ENCODE measurements at regions not wholly inside any gene's neighbourhood (a gene's known extent, or its start where the extent isn't known, plus 50 kb on each side); places are given as distances from the start of the nearest gene placed in this dataset.
A peak's percentile ranks its signal among the peaks of the same experiment; 100 is the strongest.

- DNase-seq (ENCODE audit: low spot score), result peak; percentile 6
Measured at GRCh38 chr14:104428333-104428851, 151.2 kb upstream of the C14orf180 start.

DNA sequence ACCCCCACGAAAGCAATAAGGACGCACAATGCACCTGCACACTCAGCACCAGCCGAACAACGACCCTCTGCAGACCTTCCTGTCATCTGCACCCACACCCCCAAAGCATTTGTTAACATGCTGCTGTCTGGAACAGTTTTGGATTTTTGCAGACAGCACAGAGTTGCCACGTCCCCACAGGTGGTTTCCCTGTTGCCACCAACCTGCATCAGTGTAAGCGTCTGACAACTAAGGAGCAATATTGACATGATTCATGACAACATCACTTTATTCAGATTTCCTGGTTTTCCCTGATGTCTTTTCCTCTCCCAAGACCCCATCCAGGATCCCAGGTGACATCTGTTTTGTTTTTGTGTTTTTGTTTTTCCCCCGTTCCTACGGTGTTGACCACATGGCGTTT lies 150.7 kb upstream of the C14orf180 start:
- ATAC-seq (ENCODE audit: low FRiP score) (no peak), DNase-seq (ENCODE audit: low spot score) (no peak)
- TF ChIP-seq, protein P1, sequence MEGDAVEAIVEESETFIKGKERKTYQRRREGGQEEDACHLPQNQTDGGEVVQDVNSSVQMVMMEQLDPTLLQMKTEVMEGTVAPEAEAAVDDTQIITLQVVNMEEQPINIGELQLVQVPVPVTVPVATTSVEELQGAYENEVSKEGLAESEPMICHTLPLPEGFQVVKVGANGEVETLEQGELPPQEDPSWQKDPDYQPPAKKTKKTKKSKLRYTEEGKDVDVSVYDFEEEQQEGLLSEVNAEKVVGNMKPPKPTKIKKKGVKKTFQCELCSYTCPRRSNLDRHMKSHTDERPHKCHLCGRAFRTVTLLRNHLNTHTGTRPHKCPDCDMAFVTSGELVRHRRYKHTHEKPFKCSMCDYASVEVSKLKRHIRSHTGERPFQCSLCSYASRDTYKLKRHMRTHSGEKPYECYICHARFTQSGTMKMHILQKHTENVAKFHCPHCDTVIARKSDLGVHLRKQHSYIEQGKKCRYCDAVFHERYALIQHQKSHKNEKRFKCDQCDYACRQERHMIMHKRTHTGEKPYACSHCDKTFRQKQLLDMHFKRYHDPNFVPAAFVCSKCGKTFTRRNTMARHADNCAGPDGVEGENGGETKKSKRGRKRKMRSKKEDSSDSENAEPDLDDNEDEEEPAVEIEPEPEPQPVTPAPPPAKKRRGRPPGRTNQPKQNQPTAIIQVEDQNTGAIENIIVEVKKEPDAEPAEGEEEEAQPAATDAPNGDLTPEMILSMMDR (IDR thresholded peaks at IDR 0.05), result no peak

More at GRCh38 chr14:104428333-104428851, 151.2 kb upstream of the C14orf180 start:
- no peak for ATAC-seq (ENCODE audit: low FRiP score)
- TF ChIP-seq, protein P1 (IDR thresholded peaks at IDR 0.05), result no peak

DNA sequence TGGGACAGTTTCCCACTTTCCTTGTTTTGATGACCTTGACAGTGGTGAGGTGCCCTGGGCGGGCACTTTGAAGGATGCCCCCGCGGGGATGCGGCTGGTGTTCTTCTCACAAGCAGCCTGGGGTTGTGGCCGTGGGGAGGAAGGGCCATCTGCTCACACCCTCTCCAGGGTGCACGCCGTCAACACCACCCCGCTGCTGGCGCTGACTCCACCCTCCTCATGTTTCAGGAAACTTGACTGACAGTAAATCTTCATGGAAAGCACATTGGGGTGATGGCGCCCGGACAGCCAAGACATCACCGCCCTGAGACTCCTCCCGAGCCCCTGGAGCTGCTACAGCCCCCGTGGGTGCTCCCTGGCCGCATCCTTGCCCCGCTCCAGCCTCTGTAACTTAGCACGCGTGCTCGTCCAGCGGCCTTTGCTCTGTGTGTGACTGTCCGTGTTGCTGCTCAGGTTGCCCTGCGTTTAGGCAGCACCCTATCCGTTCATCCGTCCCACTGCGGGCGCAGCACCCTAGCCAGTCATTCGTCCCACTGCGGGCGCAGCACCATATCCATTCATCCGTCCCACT lies 150.2 kb upstream of the C14orf180 start:
- no peak for ATAC-seq (ENCODE audit: low FRiP score)
- no peak for DNase-seq (ENCODE audit: low spot score)
- TF ChIP-seq, protein P1 (IDR thresholded peaks at IDR 0.05), result no peak

GRCh38 chr14:104431351-104431928 lies 148.1 kb upstream of the C14orf180 start:
- TF ChIP-seq, protein P1 (IDR thresholded peaks at IDR 0.05), result no peak
- no peak for DNase-seq (ENCODE audit: low spot score)

GRCh38 chr14:104431929-104432541 lies 147.5 kb upstream of the C14orf180 start:
- no peak for DNase-seq (ENCODE audit: low spot score)
- no peak for ATAC-seq (ENCODE audit: low FRiP score)
- TF ChIP-seq, protein P1 (IDR thresholded peaks at IDR 0.05), result no peak

More at GRCh38 chr14:104431351-104431928, 148.1 kb upstream of the C14orf180 start:
- ATAC-seq (ENCODE audit: low FRiP score), result no peak

DNA sequence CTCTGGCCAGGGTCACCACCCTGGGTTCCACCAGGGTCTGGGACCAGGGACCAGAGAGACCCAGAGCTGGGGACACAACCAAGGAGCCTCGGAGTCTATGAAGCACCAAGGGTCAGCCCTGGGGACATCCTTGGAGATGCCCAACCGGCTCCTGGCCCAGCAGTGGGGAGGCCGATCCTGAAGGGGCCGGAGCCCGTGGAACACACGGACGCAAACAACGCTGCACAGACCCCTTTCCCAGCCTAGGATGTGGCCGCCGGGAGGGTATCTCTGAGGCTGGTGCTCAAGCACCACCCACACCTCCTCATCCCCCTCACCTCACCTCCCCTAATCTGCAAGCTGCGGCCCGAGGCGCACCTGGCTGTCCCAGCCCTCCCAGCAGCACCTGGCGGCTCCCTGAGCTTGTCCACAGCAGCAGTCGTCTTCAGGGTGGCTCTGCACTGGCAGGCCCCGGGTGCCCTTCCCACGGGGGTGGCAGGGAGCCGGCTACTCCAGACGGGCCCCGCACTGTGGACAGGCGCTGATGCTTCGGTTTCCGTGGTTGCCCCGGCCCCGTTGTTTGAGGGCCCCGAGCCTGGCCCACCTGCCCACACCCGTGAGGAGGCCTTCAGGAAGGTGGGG lies 146.8 kb upstream of the C14orf180 start:
- DNase-seq (ENCODE audit: low spot score), result peak; percentile 16
- TF ChIP-seq, protein P1 (IDR thresholded peaks at IDR 0.05), result no peak
- ATAC-seq (ENCODE audit: low FRiP score), result no peak
